GM19328 (cell line): ENCODE measurements at regions not wholly inside any gene's neighbourhood (a gene's known extent, or its start where the extent isn't known, plus 50 kb on each side); places are given as distances from the start of the nearest gene placed in this dataset.
"Not testable (repeated sequence)": the region's sequence is repeated elsewhere in the genome, so short reads cannot be mapped to it uniquely, and the experiment has no call there.

Experiments used
- ATAC-seq: cut with Tn5 transposase; IDR thresholded peaks from one replicate; pipeline ENCODE4 v1.9.1; 2021; ENCODE audit warnings: mild to moderate bottlenecking, moderate library complexity; ENCODE audit not compliant: unreplicated experiment

GRCh38 chr6:58342287-58342686, 1024.9 kb downstream of the PRIM2 start:
- not testable (repeated sequence) for ATAC-seq

- not testable (repeated sequence) for ATAC-seq
Observed at GRCh38 chr6:58347534-58347933, 1030.1 kb downstream of the PRIM2 start.

- ATAC-seq = not testable (repeated sequence)
Observed at GRCh38 chr6:58351619-58352018, 1034.2 kb downstream of the PRIM2 start.

GRCh38 chr6:58358452-58358851, 1041.0 kb downstream of the PRIM2 start:
- not testable (repeated sequence) for ATAC-seq

- ATAC-seq = not testable (repeated sequence)
Observed at GRCh38 chr6:58365856-58366255, 1048.4 kb downstream of the PRIM2 start.

- ATAC-seq = not testable (repeated sequence)
Observed at GRCh38 chr6:58406659-58407058, 1089.2 kb downstream of the PRIM2 start.

GRCh38 chr6:58419321-58419720, 1101.9 kb downstream of the PRIM2 start:
- no peak for ATAC-seq
